Ovary (tissue), 3 donors: ENCODE measurements at regions not wholly inside any gene's neighbourhood (a gene's known extent, or its start where the extent isn't known, plus 50 kb on each side); places are given as distances from the start of the nearest gene placed in this dataset.

Experiments used
- CTCF ChIP-seq, 3 donors: fragments of 450-650 bp in 2 of 3; fragments of 200-600 bp in 1 of 3; IDR thresholded peaks; one replicate each; pipeline versions ENCODE4 v1.5.1 to v1.8.0; 2016 to 2022; ENCODE audit warnings: antibody characterized with exemption in 3 of 3, mild to moderate bottlenecking in 1 of 3
- EP300 ChIP-seq: sonication (generic); formaldehyde crosslinking; IDR thresholded peaks from one replicate; pipeline ENCODE4 v1.6.1; 2017; ENCODE audit warnings: antibody characterized with exemption
- POLR2A ChIP-seq: fragments of 450-650 bp; IDR thresholded peaks from one replicate; pipeline ENCODE4 v1.6.1; 2017; ENCODE audit warnings: antibody characterized with exemption, mild to moderate bottlenecking, moderate library complexity
- donor health status: DM: no; HTN: no; CAD: no.

GRCh38 chr2:12291303-12291702 is 425.4 kb upstream of the TRIB2 start:
- no peak for TF ChIP-seq POLR2A
- TF ChIP-seq CTCF (IDR thresholded peaks at IDR 0.05), result no peak
- no peak for TF ChIP-seq EP300
